NB4 (cell line): ENCODE measurements at regions not wholly inside any gene's neighbourhood (a gene's known extent, or its start where the extent isn't known, plus 50 kb on each side); places are given as distances from the start of the nearest gene placed in this dataset.
"Not testable (repeated sequence)": the region's sequence is repeated elsewhere in the genome, so short reads cannot be mapped to it uniquely, and the experiment has no call there.

ENCODE experiments used
- CTCF ChIP-seq: IDR thresholded peaks from one replicate; pipeline ENCODE4 v1.5.1; 2012; ENCODE audit warnings: low read depth, low read length
- POLR2A ChIP-seq: IDR thresholded peaks from 2 replicates; pipeline ENCODE4 v1.6.1; 2011; ENCODE audit warnings: mild to moderate bottlenecking; ENCODE audit not compliant: insufficient read length; ENCODE audit errors: extremely low read depth

- TF ChIP-seq POLR2A, CTCF: not testable (repeated sequence)
Measured at GRCh38 chrX:43311625-43312024, 344.5 kb upstream of the MAOA start.
